ENCODE measurements at regions not wholly inside any gene's neighbourhood (a gene's known extent, or its start where the extent isn't known, plus 50 kb on each side); places are given as distances from the start of the nearest gene placed in this dataset.

- H3K36me3 ChIP-seq (ENCODE audit: low read depth, missing control alignments): no peaks in the 10 kb centered on the region
- H3K9me3 ChIP-seq: no peaks in the 10 kb centered on the region
- no peak overlapping the region for H3K27ac ChIP-seq
- no peak for TF ChIP-seq POLR2A (IDR thresholded peaks at IDR 0.05)
- TF ChIP-seq CTCF (IDR thresholded peaks at IDR 0.05): no peak
- intact Hi-C loops (cut with DNase I; ENCODE audit: low total_unique reads): no loop called here
- DNase-seq: no peak
- H3K4me3 ChIP-seq: no peak overlapping the region
- H3K27me3 ChIP-seq: no peaks in the 10 kb centered on the region
- no peaks in the 10 kb centered on the region for H3K4me1 ChIP-seq
- 54 to 66% methylated on average over 2 of the region's 2 CpGs for WGBS, 2 donors
Measured at GRCh38 chr5:61280761-61281427, 51.2 kb upstream of the ZSWIM6 start.

- TF ChIP-seq CTCF (IDR thresholded peaks at IDR 0.05) (no peak), POLR2A (IDR thresholded peaks at IDR 0.05) (no peak)
- H3K27me3 ChIP-seq: no peaks in the 10 kb centered on the region
- intact Hi-C loops (cut with DNase I; ENCODE audit: low total_unique reads): no loop called here
- no peaks in the 10 kb centered on the region for H3K4me1 ChIP-seq
- WGBS, 2 donors: 85 to 88% methylated on average over 1 of the region's 1 CpG
- no peak overlapping the region for H3K4me3 ChIP-seq
- H3K27ac ChIP-seq: no peak overlapping the region
- DNase-seq: no peak
- H3K9me3 ChIP-seq: no peaks in the 10 kb centered on the region
- H3K36me3 ChIP-seq (ENCODE audit: low read depth, missing control alignments): no peaks in the 10 kb centered on the region
Measured at GRCh38 chr5:61281686-61282085, 50.4 kb upstream of the ZSWIM6 start.
